Hematopoietic multipotent progenitor cell (in vitro differentiated cells): ENCODE measurements at regions not wholly inside any gene's neighbourhood (a gene's known extent, or its start where the extent isn't known, plus 50 kb on each side); places are given as distances from the start of the nearest gene placed in this dataset.
A peak's percentile ranks its signal among the peaks of the same experiment; 100 is the strongest.

Source experiments
- DNase-seq, 3 donors: peaks; one replicate each; pipeline ENCODE4 v3.0.0-alpha.2; 2011 to 2015; ENCODE audit warnings: low read depth in 2 of 3, low spot score in 2 of 3

GRCh38 chr4:53780736-53781400 is 189.6 kb upstream of the LNX1 start:
- no peak for DNase-seq

DNA sequence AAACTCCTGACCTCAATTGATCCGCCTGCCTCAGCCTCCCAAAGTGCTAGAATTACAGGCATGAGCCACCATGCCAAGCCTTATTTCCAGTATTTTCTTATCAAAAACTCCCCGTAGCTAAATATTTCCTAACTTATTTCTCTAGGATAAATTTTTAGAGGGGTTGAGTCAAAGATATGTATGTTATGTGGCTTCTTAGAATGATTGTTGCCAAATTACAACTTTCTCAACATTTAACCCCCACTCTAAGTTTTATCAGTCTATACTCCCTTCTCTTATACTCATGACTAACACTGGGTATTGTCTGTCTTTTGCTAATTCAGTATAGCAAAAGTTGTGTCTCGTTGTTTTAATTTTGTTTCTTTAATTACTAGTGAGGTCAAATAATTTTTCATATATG is 187.7 kb upstream of the LNX1 start:
- DNase-seq = no peak

GRCh38 chr4:53778155-53778554 is 186.9 kb upstream of the LNX1 start:
- no peak for DNase-seq

DNA sequence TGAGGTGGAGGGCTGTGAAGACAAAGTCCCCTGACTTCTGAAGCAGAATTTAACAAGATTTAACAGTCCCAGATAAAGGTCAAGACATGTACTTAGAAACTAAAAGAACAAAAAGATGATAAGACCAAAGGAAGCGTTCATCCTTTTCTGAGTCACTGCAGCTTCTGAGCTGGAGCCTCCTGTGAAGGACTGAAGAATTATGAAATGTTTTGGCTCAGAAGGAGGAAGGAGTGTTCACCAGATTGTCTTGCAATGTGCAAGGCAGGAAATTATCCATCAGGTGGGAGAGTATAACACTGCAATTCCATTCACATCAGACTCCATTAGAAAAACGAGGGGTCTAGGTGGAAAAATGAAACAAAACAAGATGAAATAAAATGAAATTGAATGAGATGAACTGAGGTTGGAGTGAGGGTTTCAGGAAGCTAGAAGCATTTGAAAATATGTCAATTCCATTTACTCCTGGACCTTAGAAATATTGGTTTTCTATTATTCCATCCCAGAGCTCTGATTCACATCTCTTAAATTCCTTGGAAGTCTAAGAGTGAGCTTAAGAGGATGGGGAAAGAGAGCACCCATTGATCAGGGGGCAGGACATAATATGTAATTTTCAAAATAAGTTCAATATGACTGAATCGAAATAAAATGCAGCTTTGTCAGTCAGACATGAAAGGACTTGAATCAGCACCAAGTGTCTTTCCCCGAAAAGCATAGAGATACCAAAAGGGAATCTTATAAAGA is 186.1 kb upstream of the LNX1 start:
- no peak for DNase-seq

DNA sequence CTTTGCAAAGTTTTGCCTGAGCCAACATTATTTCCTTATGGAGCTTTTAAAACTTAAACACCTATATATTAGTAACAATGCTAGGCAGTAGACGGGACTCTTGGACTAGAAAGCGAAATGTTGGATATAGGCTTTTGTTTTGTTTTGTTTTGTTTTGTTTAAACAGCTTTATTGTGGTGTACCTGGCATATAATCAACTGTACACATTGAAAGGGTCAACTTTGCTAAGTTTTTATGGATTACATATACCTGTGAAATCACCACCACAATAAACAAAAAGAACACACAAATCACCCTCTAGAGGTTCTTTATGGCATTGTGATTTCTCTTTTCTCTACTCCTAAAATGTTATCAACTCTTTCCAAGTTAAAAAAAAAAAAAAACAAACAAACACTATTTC is 184.9 kb upstream of the LNX1 start:
- DNase-seq = no peak

GRCh38 chr4:53775381-53775780 is 184.1 kb upstream of the LNX1 start:
- DNase-seq = no peak

DNA sequence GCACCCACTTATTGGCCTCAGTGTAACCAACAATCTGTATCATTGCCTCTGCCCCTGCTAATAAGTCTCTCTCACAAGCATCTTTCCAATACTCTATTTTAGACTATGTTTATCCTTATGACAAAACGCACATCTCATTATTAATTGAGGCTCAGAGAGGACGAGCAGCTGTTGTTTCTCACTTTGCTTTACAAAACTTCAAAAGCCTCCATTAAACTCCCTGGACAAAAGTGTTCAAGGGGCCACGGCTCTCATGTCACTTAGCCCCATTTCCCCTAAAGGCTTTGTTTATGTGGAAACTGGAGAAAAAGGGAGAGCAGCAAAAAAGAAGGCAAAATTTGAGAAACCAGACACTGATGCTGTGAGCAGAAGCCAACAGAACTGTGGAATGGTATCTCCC is 180.0 kb upstream of the LNX1 start:
- no peak for DNase-seq

- DNase-seq = no peak
Observed at GRCh38 chr4:53767482-53767881, 176.2 kb upstream of the LNX1 start.

- DNase-seq = no peak
Observed at GRCh38 chr4:53764761-53765490, 173.6 kb upstream of the LNX1 start.

GRCh38 chr4:53763813-53764597 is 172.7 kb upstream of the LNX1 start:
- no peak for DNase-seq

DNA sequence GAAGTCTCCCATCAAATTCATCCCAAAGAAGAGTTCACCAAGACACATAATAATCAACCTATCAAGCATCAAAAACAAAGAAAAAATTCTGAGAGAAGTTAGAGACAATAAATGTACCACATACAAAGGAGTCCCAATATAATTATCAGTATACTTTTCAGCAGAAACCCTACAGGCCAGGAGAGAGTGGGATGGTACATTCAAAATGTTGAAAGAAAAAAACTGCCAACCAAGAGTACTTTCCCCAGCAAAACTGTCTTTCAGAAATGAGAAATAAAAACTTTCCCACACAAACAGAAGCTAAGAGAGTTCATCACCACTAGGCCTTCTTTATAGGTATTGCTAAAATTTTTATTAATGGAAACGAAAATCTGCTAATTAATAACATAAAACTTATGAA is 164.4 kb upstream of the LNX1 start:
- no peak for DNase-seq

- no peak for DNase-seq
Observed at GRCh38 chr4:53752124-53752523, 160.8 kb upstream of the LNX1 start.

DNA sequence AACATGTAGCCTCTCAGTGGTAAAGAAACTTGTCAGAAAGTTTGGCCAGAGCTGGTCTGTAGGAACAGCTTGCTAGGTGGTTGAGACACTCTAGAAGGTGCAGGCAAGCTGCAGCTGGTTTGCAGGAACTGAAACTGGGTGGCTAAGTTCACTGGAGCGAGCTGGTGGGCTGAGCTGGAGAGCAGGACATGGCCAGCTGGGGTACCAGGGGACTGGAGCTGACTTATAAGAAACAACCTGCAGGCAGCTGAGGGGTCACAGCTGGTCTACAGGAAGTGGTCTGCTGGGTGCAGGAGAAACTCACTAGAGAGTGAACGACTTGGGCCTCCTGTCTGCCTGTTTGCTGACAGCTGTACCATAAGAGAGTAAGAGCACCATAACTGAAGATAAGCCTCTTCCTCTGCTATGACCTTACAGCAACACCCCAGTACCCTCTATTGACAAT is 157.1 kb upstream of the LNX1 start:
- DNase-seq = peak in 1 of 3 donors; percentile 8

DNA sequence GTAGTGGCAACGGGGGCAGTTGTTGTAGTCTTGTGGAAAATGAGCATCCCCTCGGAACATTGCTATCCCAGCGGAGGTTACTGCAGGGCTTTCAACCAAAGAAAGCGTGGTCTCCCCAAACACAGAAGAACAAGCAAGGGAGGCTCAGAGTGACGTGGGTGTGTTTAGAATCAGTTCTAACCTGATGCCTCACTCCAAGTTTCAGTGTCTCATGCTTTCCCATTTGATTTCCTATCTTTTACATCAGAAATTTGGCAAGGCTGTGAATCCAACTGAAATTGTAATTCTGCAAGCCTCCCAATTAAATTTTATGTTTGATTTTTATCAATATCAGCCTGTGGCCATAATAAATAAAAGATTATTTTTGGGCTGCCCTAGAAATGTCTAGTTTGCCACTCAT is 156.1 kb upstream of the LNX1 start:
- no peak for DNase-seq

DNA sequence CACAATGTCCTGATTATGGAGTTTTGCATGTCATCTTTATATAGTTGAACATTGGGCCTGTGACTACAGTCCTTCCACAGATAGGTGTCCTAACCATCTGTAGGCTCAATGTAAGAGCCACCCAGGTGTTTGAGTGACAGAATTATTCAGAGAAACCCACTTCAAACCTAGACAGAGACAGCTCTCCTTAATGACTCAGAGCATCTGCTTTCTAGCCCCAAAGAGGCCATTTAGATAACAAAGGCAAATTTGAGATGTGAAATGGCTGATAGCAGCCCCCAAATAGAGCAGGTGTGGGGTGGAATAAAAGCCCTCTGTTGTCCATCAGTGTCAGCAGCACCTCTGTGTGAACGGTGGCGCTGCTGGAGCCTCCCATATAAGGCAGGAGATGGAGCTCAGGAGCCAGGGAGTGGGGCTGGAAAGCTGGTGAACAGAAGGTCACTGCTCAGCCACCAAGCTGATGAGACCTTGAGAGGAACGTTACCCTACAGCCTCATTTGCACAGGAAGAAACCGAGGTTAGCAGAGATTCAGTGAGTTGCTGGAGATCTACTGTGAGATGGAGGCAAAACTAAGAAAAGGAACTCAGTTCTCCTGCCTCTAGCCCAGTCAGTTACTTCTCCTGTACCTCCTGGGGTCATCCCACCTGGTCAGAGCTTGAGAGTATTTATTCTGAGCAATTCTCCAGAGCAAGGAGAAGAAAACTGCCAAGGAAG is 153.3 kb upstream of the LNX1 start:
- no peak for DNase-seq

- no peak for DNase-seq
Observed at GRCh38 chr4:53734584-53735353, 143.5 kb upstream of the LNX1 start.

- no peak for DNase-seq
Observed at GRCh38 chr4:53734182-53734581, 142.9 kb upstream of the LNX1 start.

DNA sequence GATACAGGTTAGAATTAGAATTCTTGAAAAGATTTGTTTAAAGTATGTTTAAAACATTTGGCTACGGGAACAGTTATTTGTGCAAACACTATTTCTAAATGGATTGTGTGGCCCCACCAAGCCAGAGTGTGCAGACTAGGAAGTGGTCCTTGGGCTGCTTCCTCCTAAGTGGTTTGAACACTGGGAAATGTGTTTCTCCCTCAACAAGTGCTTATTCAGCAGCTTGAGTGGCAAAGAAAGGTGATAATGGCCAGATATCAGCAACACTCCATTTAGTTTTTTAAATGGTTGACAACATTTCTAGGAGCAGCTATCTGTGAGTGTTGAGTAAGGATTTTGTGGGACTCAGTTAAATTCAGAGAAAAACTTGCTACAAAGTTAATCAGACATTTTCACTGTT is 141.4 kb upstream of the LNX1 start:
- no peak for DNase-seq

GRCh38 chr4:53730031-53730805 is 138.9 kb upstream of the LNX1 start:
- DNase-seq = no peak
